B cell (primary cell): ENCODE measurements at regions not wholly inside any gene's neighbourhood (a gene's known extent, or its start where the extent isn't known, plus 50 kb on each side); places are given as distances from the start of the nearest gene placed in this dataset.

ENCODE experiments used
- ATAC-seq: fragments of 200-7000 bp; cut with Tn5 transposase; one replicate; pipeline ENCODE4 v1.10.0; 2021; ENCODE audit warnings: low read depth, mild to moderate bottlenecking, moderate number of reproducible peaks, moderate library complexity
- CTCF ChIA-PET: fragments of 350-600 bp; sonication (Branson Sonifier 250); formaldehyde crosslinking; loops from one replicate; lab custom pipeline; 2021; ENCODE audit warnings: antibody characterized with exemption, inconsistent platforms; lab: Charles Lee
- POLR2A ChIA-PET: fragments of 350-600 bp; sonication (Branson Sonifier 250); formaldehyde crosslinking; loops from one replicate; lab custom pipeline; 2021; ENCODE audit warnings: antibody characterized with exemption; lab: Charles Lee
- DNase-seq: peaks from one replicate; pipeline ENCODE4 v3.0.0; 2013
- H2AFZ ChIP-seq: 2 replicates; pipeline ENCODE4 v1.6.1; 2012; ENCODE audit warnings: mild to moderate bottlenecking, low read depth, low read length; ENCODE audit not compliant: insufficient read depth, poor library complexity, severe bottlenecking
- H3K27ac ChIP-seq, 2 donors: 1 replicate in 1 of 2; 2 replicates in 1 of 2; pipeline ENCODE4 v1.5.1; 2012 to 2013; ENCODE audit warnings: low read length in 2 of 2, mild to moderate bottlenecking in 2 of 2, moderate library complexity in 1 of 2
- H3K27me3 ChIP-seq, 4 experiments: fragments of 200-600 bp in 1 of 4; sonication (generic) in 1 of 4; replicated peaks in 1 of 4; 1 replicate in 2 of 4; 2 replicates in 2 of 4; pipeline versions ENCODE4 v1.6.1 to v1.7.0; 2013 to 2016; ENCODE audit warnings: low read length in 3 of 4, mild to moderate bottlenecking in 2 of 4, mixed read lengths in 1 of 4, moderate library complexity in 1 of 4; ENCODE audit not compliant: insufficient read depth in 4 of 4, control insufficient read depth in 3 of 4; ENCODE audit errors: control extremely low read depth in 1 of 4
- H3K36me3 ChIP-seq, 2 experiments: replicated peaks in 1 of 2; 1 replicate in 1 of 2; 2 replicates in 1 of 2; pipeline versions ENCODE4 v1.6.1 to v1.7.1; 2013; ENCODE audit warnings: low read length in 1 of 2; ENCODE audit not compliant: insufficient read depth in 2 of 2, control insufficient read depth in 1 of 2; ENCODE audit errors: control extremely low read depth in 1 of 2, extremely low read depth in 1 of 2
- H3K4me1 ChIP-seq, 2 donors: fragments of 200-600 bp in 1 of 2; sonication (generic) in 1 of 2; 1 replicate in 1 of 2; 2 replicates in 1 of 2; pipeline versions ENCODE4 v1.5.1 to v1.6.1; 2013 to 2017; ENCODE audit warnings: low read length in 2 of 2; ENCODE audit not compliant: control insufficient read depth in 2 of 2, insufficient read depth in 2 of 2
- H3K4me2 ChIP-seq: replicated peaks from 2 replicates; pipeline ENCODE3; 2012; ENCODE audit warnings: mild to moderate bottlenecking, low read depth, low read length; ENCODE audit not compliant: poor library complexity, severe bottlenecking
- H3K4me3 ChIP-seq, 5 experiments: fragments of 200-600 bp in 1 of 5; sonication (generic) in 1 of 5; 1 replicate in 3 of 5; 2 replicates in 2 of 5; pipeline versions ENCODE4 v1.5.1 to v1.7.0; 2011 to 2016; ENCODE audit warnings: low read length in 4 of 5, mild to moderate bottlenecking in 4 of 5, low read depth in 2 of 5, control low read depth in 1 of 5, moderate library complexity in 1 of 5; ENCODE audit not compliant: insufficient read depth in 1 of 5; ENCODE audit errors: control extremely low read depth in 1 of 5, extremely low read depth in 1 of 5
- H3K79me2 ChIP-seq: fragments of 200-600 bp; sonication (generic); one replicate; pipeline ENCODE4 v1.6.0; 2016; ENCODE audit warnings: low read length; ENCODE audit not compliant: control insufficient read depth, insufficient read depth
- H3K9ac ChIP-seq: fragments of 200-600 bp; sonication (generic); 2 replicates; pipeline ENCODE4 v1.6.1; 2017; ENCODE audit warnings: mild to moderate bottlenecking, low read length, moderate library complexity
- H3K9me3 ChIP-seq, 3 donors: one replicate each; pipeline versions ENCODE4 v1.6.1 to v1.7.1; 2013; ENCODE audit warnings: low read length in 2 of 3; ENCODE audit not compliant: control insufficient read depth in 2 of 3, insufficient read depth in 1 of 3; ENCODE audit errors: control extremely low read depth in 1 of 3
- H4K20me1 ChIP-seq: 2 replicates; pipeline ENCODE4 v1.6.0; 2012; ENCODE audit warnings: mild to moderate bottlenecking, low read length; ENCODE audit not compliant: insufficient read depth, control insufficient read depth, poor library complexity, severe bottlenecking
- H3K27ac Mint-ChIP-seq: one replicate; pipeline ENCODE4 v1.8.0; 2021; ENCODE audit warnings: mixed read lengths
- H3K27me3 Mint-ChIP-seq: one replicate; pipeline ENCODE4 v1.8.0; 2021; ENCODE audit warnings: mixed read lengths
- H3K4me1 Mint-ChIP-seq: one replicate; pipeline ENCODE4 v1.8.0; 2021; ENCODE audit warnings: mixed read lengths
- H3K4me3 Mint-ChIP-seq: one replicate; pipeline ENCODE4 v1.8.0; 2021; ENCODE audit warnings: mixed read lengths
- H3K9me3 Mint-ChIP-seq: one replicate; pipeline ENCODE4 v1.8.0; 2022; ENCODE audit warnings: mixed read lengths; ENCODE audit not compliant: insufficient read depth
- CTCF ChIP-seq: fragments of 200-600 bp; IDR thresholded peaks from one replicate; pipeline ENCODE4 v1.8.0; 2022; ENCODE audit warnings: antibody characterized with exemption, mild to moderate bottlenecking
- EZH2 ChIP-seq: IDR thresholded peaks from 2 replicates; pipeline ENCODE4 v1.6.1; 2012; ENCODE audit warnings: borderline replicate concordance, low read depth, mild to moderate bottlenecking, moderate library complexity, low read length; ENCODE audit not compliant: insufficient read depth, poor library complexity, severe bottlenecking
- WGBS: methylation state at CpG from one replicate; pipeline ENCODE4 v1.1.5; 2013; ENCODE audit warnings: missing lambda C conversion rate; ENCODE audit not compliant: insufficient coverage; 5-methylcytosine and 5-hydroxymethylcytosine counted together
- intact Hi-C: fragments of 100-400 bp; cut with micrococcal nuclease; formaldehyde crosslinking; loops from one replicate; pipeline ENCODE4 v1.10.0; 2022

GRCh38 chr9:84212246-84212645, 128.3 kb downstream of the SLC28A3 start:
- 100% methylated on average over 1 of the region's 3 CpGs for WGBS
- intact Hi-C loops = no loop called here
- H3K4me3 Mint-ChIP-seq = no peak overlapping the region
- no peaks in the 10 kb centered on the region for H3K4me1 ChIP-seq
- H3K4me1 Mint-ChIP-seq = no peaks in the 10 kb centered on the region
- no peak for TF ChIP-seq EZH2
- no peak for TF ChIP-seq CTCF
- no peak overlapping the region for H3K4me3 ChIP-seq
- ChIA-PET POLR2A (no interaction called here), CTCF (no interaction called here)
- no peak overlapping the region for H3K27ac Mint-ChIP-seq
- no peak for DNase-seq
- no peak for ATAC-seq
- H3K4me2 ChIP-seq = no peak overlapping the region
- no peaks in the 10 kb centered on the region for H4K20me1 ChIP-seq
- H3K27me3 ChIP-seq = no peaks in the 10 kb centered on the region
- no peaks in the 10 kb centered on the region for H3K79me2 ChIP-seq
- no peaks in the 10 kb centered on the region for H3K27me3 Mint-ChIP-seq
- H3K36me3 ChIP-seq = no peaks in the 10 kb centered on the region
- no peaks in the 10 kb centered on the region for H3K9me3 Mint-ChIP-seq
- H3K9me3 ChIP-seq = no peaks in the 10 kb centered on the region
- H3K27ac ChIP-seq = no peak overlapping the region
- H3K9ac ChIP-seq = no peak overlapping the region
- no peak overlapping the region for H2AFZ ChIP-seq

GRCh38 chr9:84212982-84213381, 127.6 kb downstream of the SLC28A3 start:
- Histone ChIP-seq H3K9me3 (no peaks in the 10 kb centered on the region), H3K9ac (no peak overlapping the region), H3K27me3 (no peaks in the 10 kb centered on the region), H3K27ac (no peak overlapping the region), H3K4me2 (no peak overlapping the region), H3K36me3 (no peaks in the 10 kb centered on the region), H3K4me1 (no peaks in the 10 kb centered on the region), H3K79me2 (no peaks in the 10 kb centered on the region), H3K4me3 (no peak overlapping the region), H4K20me1 (no peaks in the 10 kb centered on the region), H2AFZ (no peak overlapping the region)
- Mint-ChIP-seq H3K4me3 (no peak overlapping the region), H3K27me3 (no peaks in the 10 kb centered on the region), H3K9me3 (no peaks in the 10 kb centered on the region), H3K27ac (no peak overlapping the region), H3K4me1 (no peaks in the 10 kb centered on the region)
- ATAC-seq (no peak), DNase-seq (no peak)
- intact Hi-C loops = no loop called here
- CTCF ChIA-PET = no interaction called here
- POLR2A ChIA-PET = no interaction called here
- TF ChIP-seq CTCF = no peak
- TF ChIP-seq EZH2 = no peak
- no CpG with 5 or more reads among the region's 2 CpGs for WGBS
